GM21619 (cell line): ENCODE measurements at regions not wholly inside any gene's neighbourhood (a gene's known extent, or its start where the extent isn't known, plus 50 kb on each side); places are given as distances from the start of the nearest gene placed in this dataset.

ENCODE experiments used
- ATAC-seq: cut with Tn5 transposase; IDR thresholded peaks from one replicate; pipeline ENCODE4 v1.9.1; 2021; ENCODE audit not compliant: unreplicated experiment

- no peak for ATAC-seq
Measured at GRCh38 chr10:129165076-129165720, 301.8 kb upstream of the MGMT start.

GRCh38 chr10:129165770-129166169 is 301.3 kb upstream of the MGMT start:
- ATAC-seq: no peak

- ATAC-seq: no peak
Measured at GRCh38 chr10:129168660-129169059, 298.4 kb upstream of the MGMT start.

- no peak for ATAC-seq
Measured at GRCh38 chr10:129169115-129169514, 297.9 kb upstream of the MGMT start.

GRCh38 chr10:129170812-129171211 is 296.2 kb upstream of the MGMT start:
- ATAC-seq: no peak

GRCh38 chr10:129171812-129172211 is 295.2 kb upstream of the MGMT start:
- ATAC-seq: no peak

- ATAC-seq: no peak
Measured at GRCh38 chr10:129174232-129175014, 292.6 kb upstream of the MGMT start.

GRCh38 chr10:129179245-129179971 is 287.6 kb upstream of the MGMT start:
- no peak for ATAC-seq

- no peak for ATAC-seq
Measured at GRCh38 chr10:129179972-129180678, 286.9 kb upstream of the MGMT start.

GRCh38 chr10:129184196-129184595 is 282.8 kb upstream of the MGMT start:
- ATAC-seq: no peak

GRCh38 chr10:129187331-129187730 is 279.7 kb upstream of the MGMT start:
- no peak for ATAC-seq

- no peak for ATAC-seq
Measured at GRCh38 chr10:129191797-129192196, 275.2 kb upstream of the MGMT start.

GRCh38 chr10:129192344-129193128 is 274.5 kb upstream of the MGMT start:
- ATAC-seq: no peak

- ATAC-seq: no peak
Measured at GRCh38 chr10:129193148-129193547, 273.9 kb upstream of the MGMT start.

GRCh38 chr10:129194181-129194870 is 272.7 kb upstream of the MGMT start:
- no peak for ATAC-seq

GRCh38 chr10:129199826-129200225 is 267.2 kb upstream of the MGMT start:
- ATAC-seq: no peak

GRCh38 chr10:129203819-129204218 is 263.2 kb upstream of the MGMT start:
- no peak for ATAC-seq

- no peak for ATAC-seq
Measured at GRCh38 chr10:129207297-129207696, 259.7 kb upstream of the MGMT start.

- no peak for ATAC-seq
Measured at GRCh38 chr10:129210876-129211275, 256.2 kb upstream of the MGMT start.

- no peak for ATAC-seq
Measured at GRCh38 chr10:129213256-129213655, 253.8 kb upstream of the MGMT start.
